Smooth muscle cell (in vitro differentiated cells): ENCODE measurements at regions not wholly inside any gene's neighbourhood (a gene's known extent, or its start where the extent isn't known, plus 50 kb on each side); places are given as distances from the start of the nearest gene placed in this dataset.

Experiments used
- DNase-seq: peaks from one replicate; lab custom pipeline; 2025; ENCODE audit not compliant: unreplicated experiment; lab: John Stamatoyannopoulos, UW
- H2AFZ ChIP-seq: fragments of 200-600 bp; sonication (generic); 2 replicates; pipeline ENCODE4 v1.6.0; 2016; ENCODE audit warnings: antibody characterized with exemption, low read depth, mild to moderate bottlenecking
- H3F3A ChIP-seq: fragments of 200-600 bp; sonication (generic); 2 replicates; pipeline ENCODE4 v1.6.0; 2017; ENCODE audit warnings: antibody characterized with exemption, low read depth
- H3K27ac ChIP-seq: fragments of 200-600 bp; sonication (generic); 2 replicates; pipeline ENCODE4 v1.5.1; 2016; ENCODE audit warnings: low read depth, mild to moderate bottlenecking
- H3K27me3 ChIP-seq: fragments of 200-600 bp; sonication (generic); 2 replicates; pipeline ENCODE4 v1.6.1; 2016; ENCODE audit warnings: low read depth, mild to moderate bottlenecking
- H3K36me3 ChIP-seq: fragments of 200-600 bp; sonication (generic); 2 replicates; pipeline ENCODE4 v1.5.1; 2016; ENCODE audit warnings: low read depth
- H3K4me1 ChIP-seq: fragments of 200-600 bp; sonication (generic); 2 replicates; pipeline ENCODE4 v1.5.1; 2016; ENCODE audit warnings: low read depth
- H3K4me2 ChIP-seq: fragments of 200-600 bp; sonication (generic); 2 replicates; pipeline ENCODE4 v1.6.0; 2016; ENCODE audit warnings: mild to moderate bottlenecking
- H3K4me3 ChIP-seq: fragments of 200-600 bp; sonication (generic); 2 replicates; pipeline ENCODE4 v1.5.1; 2016; ENCODE audit warnings: mild to moderate bottlenecking
- H3K79me2 ChIP-seq: fragments of 200-600 bp; sonication (generic); 2 replicates; pipeline ENCODE4 v1.6.0; 2016; ENCODE audit warnings: low read depth, mild to moderate bottlenecking
- H3K9ac ChIP-seq: fragments of 200-600 bp; sonication (generic); 2 replicates; pipeline ENCODE4 v1.6.0; 2016; ENCODE audit warnings: low read depth
- H3K9me3 ChIP-seq: fragments of 200-600 bp; sonication (generic); replicated peaks from 2 replicates; pipeline ENCODE4 v1.5.1; 2016; ENCODE audit warnings: low read depth
- H4K20me1 ChIP-seq: fragments of 200-600 bp; sonication (generic); 2 replicates; pipeline ENCODE4 v1.6.0; 2016; ENCODE audit warnings: low read depth
- WGBS: methylation state at CpG from one replicate; pipeline ENCODE4 v1.1.7; 2016; ENCODE audit warnings: low lambda C conversion rate; 5-methylcytosine and 5-hydroxymethylcytosine counted together
- TF ChIP-seq, protein P1 (sequence below): fragments of 200-600 bp; sonication (generic); IDR thresholded peaks from 2 replicates; pipeline ENCODE4 v1.5.1; 2017; ENCODE audit warnings: borderline replicate concordance, mild to moderate bottlenecking, antibody characterized with exemption; ENCODE audit not compliant: insufficient read depth, poor library complexity, severe bottlenecking

DNA sequence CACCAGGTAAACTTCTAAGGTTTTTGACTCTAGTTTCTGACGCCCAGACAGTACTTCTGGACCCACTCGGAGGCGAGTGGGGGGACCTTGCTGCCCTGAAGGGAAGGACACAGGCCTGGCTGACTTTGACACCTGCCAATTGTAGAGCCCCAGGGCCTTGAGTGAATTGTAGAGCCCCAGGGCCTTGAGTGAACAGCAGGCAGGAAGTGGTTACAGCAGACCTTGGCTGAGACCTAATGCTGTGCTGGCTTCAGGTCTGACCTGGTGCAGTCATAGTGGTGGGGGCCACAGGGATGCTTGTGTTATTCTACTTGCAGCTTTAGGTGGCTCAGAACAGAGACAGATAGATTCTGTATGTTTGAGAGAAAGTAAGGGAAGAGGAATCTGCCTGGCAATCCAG, 344.3 kb downstream of the DUSP10 start:
- Histone ChIP-seq H3K36me3 (no peaks in the 10 kb centered on the region), H3K4me3 (no peak overlapping the region), H3K27ac (no peak overlapping the region), H2AFZ (no peak overlapping the region), H4K20me1 (no peaks in the 10 kb centered on the region), H3K4me1 (no peaks in the 10 kb centered on the region), H3K9ac (no peak overlapping the region), H3K9me3 (no peaks in the 10 kb centered on the region), H3K27me3 (no peaks in the 10 kb centered on the region), H3F3A (no peaks in the 10 kb centered on the region), H3K79me2 (no peaks in the 10 kb centered on the region), H3K4me2 (no peak overlapping the region)
- TF ChIP-seq, protein P1, sequence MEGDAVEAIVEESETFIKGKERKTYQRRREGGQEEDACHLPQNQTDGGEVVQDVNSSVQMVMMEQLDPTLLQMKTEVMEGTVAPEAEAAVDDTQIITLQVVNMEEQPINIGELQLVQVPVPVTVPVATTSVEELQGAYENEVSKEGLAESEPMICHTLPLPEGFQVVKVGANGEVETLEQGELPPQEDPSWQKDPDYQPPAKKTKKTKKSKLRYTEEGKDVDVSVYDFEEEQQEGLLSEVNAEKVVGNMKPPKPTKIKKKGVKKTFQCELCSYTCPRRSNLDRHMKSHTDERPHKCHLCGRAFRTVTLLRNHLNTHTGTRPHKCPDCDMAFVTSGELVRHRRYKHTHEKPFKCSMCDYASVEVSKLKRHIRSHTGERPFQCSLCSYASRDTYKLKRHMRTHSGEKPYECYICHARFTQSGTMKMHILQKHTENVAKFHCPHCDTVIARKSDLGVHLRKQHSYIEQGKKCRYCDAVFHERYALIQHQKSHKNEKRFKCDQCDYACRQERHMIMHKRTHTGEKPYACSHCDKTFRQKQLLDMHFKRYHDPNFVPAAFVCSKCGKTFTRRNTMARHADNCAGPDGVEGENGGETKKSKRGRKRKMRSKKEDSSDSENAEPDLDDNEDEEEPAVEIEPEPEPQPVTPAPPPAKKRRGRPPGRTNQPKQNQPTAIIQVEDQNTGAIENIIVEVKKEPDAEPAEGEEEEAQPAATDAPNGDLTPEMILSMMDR = no peak
- DNase-seq = no peak
- 83% methylated on average over 3 of the region's 3 CpGs for WGBS

DNA sequence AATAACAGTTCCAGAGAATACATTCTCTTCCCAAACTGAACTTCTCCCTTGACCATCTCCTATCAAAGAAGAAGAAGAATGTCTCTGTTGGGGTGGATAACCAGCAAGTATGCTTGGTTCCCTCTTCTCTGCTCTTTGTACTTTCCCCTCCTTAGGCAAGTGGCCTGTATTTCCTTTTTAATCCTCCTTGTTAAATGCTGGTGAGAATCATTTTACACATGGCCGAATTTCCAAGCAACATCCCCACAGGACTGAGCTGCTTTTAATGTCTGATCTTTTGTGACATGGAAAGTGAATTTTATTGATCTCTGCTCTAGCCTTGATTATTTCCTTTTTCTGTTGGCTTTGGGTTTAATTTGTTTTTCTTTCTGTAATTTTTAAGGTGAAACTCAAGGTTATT, 336.7 kb downstream of the DUSP10 start:
- no peaks in the 10 kb centered on the region for H3K36me3 ChIP-seq
- TF ChIP-seq, protein P1 = no peak
- no peak overlapping the region for H2AFZ ChIP-seq
- 88% methylated on average over 1 of the region's 1 CpG for WGBS
- no peaks in the 10 kb centered on the region for H4K20me1 ChIP-seq
- H3K9ac ChIP-seq = no peak overlapping the region
- no peaks in the 10 kb centered on the region for H3K79me2 ChIP-seq
- H3F3A ChIP-seq = no peaks in the 10 kb centered on the region
- H3K9me3 ChIP-seq = no peaks in the 10 kb centered on the region
- H3K4me2 ChIP-seq = no peak overlapping the region
- no peak overlapping the region for H3K4me3 ChIP-seq
- no peaks in the 10 kb centered on the region for H3K27me3 ChIP-seq
- H3K4me1 ChIP-seq = no peaks in the 10 kb centered on the region
- no peak for DNase-seq
- no peak overlapping the region for H3K27ac ChIP-seq

DNA sequence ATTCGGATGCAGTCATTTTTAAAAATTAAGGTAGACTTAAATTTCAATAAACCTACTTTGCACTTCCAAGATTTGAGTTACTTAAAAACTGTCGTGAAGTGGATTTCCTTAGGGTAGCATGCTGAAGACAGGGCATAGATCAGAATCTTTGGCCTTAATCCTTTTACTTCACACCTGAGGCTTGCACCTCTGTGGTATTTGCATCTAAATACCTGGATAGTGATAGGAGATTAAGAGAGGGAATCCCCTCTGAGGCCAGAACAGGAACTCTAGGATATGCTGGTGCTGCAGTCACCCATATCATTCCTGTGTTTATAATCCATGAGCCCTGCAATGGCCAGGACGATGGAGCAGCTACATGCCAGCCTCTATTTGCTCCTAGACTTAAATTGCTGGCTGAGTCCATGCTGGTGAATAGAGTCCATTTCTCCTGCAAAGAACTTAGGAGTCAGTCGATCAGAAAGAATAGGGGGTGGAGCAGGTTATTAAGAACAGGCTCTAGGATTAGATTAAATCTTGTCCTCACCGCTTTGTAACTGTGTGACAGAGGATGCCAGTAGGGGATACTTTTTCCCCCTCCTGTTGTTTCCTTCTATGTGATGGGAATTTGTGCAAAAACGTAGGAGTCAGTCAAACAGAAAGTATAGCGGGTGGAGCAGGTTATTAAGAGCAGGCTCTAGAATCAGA, 333.6 kb downstream of the DUSP10 start:
- no peak for DNase-seq
- no peak overlapping the region for H3K4me3 ChIP-seq
- no peak overlapping the region for H3K27ac ChIP-seq
- H3K79me2 ChIP-seq = no peaks in the 10 kb centered on the region
- H3K36me3 ChIP-seq = no peaks in the 10 kb centered on the region
- H3K4me2 ChIP-seq = no peak overlapping the region
- no peaks in the 10 kb centered on the region for H4K20me1 ChIP-seq
- H3K27me3 ChIP-seq = no peaks in the 10 kb centered on the region
- no peak overlapping the region for H2AFZ ChIP-seq
- H3F3A ChIP-seq = no peaks in the 10 kb centered on the region
- WGBS = 65% methylated on average over 7 of the region's 7 CpGs
- H3K4me1 ChIP-seq = no peaks in the 10 kb centered on the region
- no peak overlapping the region for H3K9ac ChIP-seq
- no peaks in the 10 kb centered on the region for H3K9me3 ChIP-seq
- TF ChIP-seq, protein P1 = no peak

DNA sequence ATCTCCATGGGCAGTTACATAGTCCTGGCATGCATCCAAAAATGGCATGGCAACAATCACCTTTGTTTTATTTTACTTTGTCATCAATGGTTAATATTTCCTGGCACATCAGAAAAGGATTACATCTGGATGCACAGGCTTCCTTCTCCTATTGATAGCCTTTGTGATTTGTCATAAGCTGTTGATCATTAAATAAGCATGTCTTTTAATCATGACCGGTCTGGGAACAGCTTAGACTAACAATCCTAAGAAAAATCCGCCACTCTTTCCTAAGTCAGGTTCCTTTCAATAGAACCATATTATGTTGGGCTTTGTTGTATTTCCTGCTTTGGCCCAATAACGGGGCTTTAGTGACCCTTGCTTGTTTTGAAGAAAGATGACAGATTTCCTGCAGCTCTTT, 330.6 kb downstream of the DUSP10 start:
- Histone ChIP-seq H3K27me3 (no peaks in the 10 kb centered on the region), H3K4me3 (no peak overlapping the region), H3K79me2 (no peaks in the 10 kb centered on the region), H4K20me1 (no peaks in the 10 kb centered on the region), H3K9me3 (no peaks in the 10 kb centered on the region), H3K4me1 (no peaks in the 10 kb centered on the region), H3K4me2 (no peak overlapping the region), H3F3A (no peaks in the 10 kb centered on the region), H3K36me3 (no peaks in the 10 kb centered on the region), H3K27ac (no peak overlapping the region), H3K9ac (no peak overlapping the region), H2AFZ (no peak overlapping the region)
- TF ChIP-seq, protein P1 = no peak
- DNase-seq = no peak
- WGBS = 94% methylated on average over 3 of the region's 3 CpGs
